ENCODE measurements at regions not wholly inside any gene's neighbourhood (a gene's known extent, or its start where the extent isn't known, plus 50 kb on each side); places are given as distances from the start of the nearest gene placed in this dataset.
A peak's percentile ranks its signal among the peaks of the same experiment; 100 is the strongest.

- ATAC-seq (no peak), DNase-seq (no peak)
These were observed 51.2 kb upstream of the ROCK1 start for GRCh38 chr18:21162786-21163185.

- ATAC-seq (no peak), DNase-seq (no peak)
These were observed 52.3 kb upstream of the ROCK1 start for GRCh38 chr18:21163647-21164547.

- no peak for DNase-seq
- no peak for ATAC-seq
These were observed 53.0 kb upstream of the ROCK1 start for GRCh38 chr18:21164548-21165095.

DNA sequence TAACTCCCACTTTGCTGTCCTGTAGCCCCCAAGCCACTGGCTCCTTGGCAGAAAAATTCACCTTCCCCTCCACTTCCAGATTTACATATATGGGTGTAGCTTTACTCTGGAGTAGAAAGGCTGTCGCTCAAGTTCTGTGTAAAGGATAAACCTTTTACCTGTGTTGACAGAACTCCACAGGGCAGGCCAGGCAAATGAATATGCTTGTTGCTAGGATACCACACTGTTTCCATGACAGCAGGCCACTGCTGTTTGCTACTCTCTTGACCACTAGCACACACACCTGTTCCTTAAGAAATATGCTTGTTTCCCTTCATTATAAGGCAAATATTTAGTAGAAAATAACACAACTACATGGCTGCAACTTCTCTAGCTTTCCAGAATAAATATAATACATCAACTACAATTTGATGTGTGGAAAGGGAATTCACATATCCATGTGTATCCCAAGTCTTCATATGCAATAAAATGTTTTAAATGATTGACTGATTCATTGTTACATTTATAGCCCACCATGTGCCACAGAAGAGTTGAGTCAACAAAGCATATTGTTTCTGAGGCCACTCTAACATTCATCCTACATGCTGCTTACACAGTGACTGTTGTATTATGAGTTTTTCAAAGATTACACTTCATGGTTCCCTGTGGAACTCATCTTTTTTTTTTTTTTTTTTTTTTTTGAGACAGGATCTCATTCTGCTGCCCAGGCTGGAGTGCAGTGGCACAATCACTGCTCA is 56.2 kb upstream of the ROCK1 start:
- DNase-seq (no peak), ATAC-seq (no peak)

- DNase-seq (no peak), ATAC-seq (no peak)
These were observed 57.3 kb upstream of the ROCK1 start for GRCh38 chr18:21168880-21169279.

GRCh38 chr18:21177822-21178221 is 64.2 kb upstream of the GREB1L start:
- no peak for ATAC-seq

DNA sequence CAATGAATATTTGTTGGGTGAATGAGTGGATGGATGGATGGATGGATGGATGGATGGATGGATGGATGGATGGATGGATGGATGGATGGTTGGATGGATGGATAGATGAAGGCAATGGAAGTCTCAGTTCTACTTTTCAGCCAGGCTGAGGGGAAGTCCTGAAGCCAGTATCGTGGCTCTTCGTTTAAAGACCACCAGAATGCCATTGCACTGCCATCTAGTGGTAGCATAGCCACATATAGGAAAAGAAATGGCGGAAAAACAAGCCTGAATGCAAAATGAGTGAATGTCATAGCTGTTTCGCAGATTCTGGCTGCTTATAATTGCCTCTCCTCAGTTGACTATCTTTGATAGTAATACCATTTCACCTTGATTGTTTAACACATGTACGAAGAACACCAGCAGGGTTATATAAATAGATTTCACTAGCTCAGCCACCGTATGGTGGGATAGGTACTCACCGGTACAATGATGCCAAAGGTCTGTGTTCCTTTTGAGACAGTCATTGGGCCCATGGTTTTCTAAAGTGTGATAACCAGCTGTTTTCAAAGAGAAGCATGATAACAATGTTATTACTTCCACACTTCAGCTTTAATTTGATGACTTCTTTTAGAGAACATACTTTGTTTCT is 62.3 kb upstream of the GREB1L start:
- peak; percentile 57 for DNase-seq
- ATAC-seq = peak; percentile 50

More at GRCh38 chr18:21177822-21178221, 64.2 kb upstream of the GREB1L start:
- no peak for DNase-seq

DNA sequence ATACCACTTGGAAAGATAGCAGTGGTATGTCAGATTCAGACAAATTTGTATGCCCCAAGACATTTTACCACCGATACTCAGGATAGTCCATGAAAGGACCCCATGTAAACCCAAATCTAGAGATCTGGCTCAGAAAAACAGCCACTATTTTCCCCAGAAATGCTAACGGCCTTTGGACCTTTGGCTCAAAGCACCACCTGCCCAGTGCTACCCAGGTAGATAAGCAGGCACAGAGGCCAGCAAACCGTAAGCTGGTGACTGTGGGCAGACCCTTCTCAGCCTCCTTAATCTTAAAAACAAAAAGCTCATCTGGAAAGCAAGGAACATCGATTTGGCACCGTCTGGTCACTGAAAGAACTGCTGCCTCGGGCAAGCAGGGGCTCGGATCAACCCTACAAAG is 61.4 kb upstream of the GREB1L start:
- ATAC-seq = no peak

GRCh38 chr18:21181766-21182165 is 60.3 kb upstream of the GREB1L start:
- DNase-seq (no peak), ATAC-seq (no peak)

More for the DNA sequence above, 61.4 kb upstream of the GREB1L start:
- no peak for DNase-seq

DNA sequence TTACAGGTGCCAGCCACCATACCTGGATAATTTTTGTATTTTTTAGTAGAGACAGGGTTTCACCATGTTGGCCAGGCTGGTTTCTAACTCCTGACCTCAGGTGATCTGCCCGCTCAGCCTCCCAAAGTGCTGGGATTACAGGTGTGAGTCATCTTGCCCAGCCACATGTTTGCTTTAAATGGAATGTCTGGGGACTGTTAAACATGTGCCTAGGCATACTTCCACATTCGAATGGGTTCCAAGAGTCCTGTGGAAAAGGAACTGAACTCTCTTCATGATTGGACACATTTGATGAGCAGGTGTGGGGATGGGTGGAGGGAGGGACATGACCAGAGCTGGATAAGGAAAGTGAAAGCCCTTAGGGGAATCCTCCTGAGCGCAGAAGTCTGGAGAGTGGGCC is 58.4 kb upstream of the GREB1L start:
- no peak for ATAC-seq
- no peak for DNase-seq

- DNase-seq (no peak), ATAC-seq (no peak)
These were observed 57.5 kb upstream of the GREB1L start for GRCh38 chr18:21184396-21184996.

GRCh38 chr18:21187886-21188285 is 54.1 kb upstream of the GREB1L start:
- ATAC-seq = no peak

DNA sequence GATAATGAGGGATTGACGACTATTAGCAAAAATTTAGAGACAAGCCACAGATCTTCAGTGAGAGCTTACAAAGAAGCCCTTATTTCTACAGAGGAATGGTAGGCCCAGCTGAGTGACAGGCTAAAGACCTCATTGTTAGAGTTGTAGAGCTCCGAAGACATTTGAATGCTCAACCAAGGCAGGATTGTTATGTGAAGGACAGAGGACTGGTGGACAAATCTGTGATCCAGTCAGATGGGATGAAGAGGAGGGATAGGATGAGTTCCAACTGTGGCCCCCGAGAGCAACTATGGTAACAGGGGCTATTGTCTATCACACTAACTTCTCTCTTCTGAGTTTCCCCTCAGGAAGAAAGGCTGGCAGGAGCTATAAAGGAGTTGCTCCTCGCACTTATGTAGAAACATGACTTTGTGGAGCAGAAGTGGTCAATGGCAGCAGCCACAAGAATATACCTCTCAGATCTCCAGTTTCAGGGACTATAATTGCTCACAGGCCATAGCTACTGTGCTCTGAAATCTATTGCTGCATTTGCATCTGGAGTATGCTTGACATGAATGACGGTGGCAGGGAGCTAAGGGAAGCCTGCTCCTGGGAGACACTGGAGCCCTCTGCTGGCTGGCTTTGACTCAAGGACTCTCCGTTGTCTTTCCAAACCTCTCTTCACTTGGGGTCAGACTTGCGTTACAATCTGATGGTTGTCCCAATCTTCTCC is 50.3 kb upstream of the GREB1L start:
- peak; percentile 24 for DNase-seq
- no peak for ATAC-seq

More at GRCh38 chr18:21187886-21188285, 54.1 kb upstream of the GREB1L start:
- DNase-seq = no peak

Measured in stimulated activated naive CD8-positive, alpha-beta T cell treated with anti-CD3 and anti-CD28 coated beads, Interleukin-15, Interleukin-2, amounts not matched to agents 100 U/mL and 50 U/mL, for 24 hours (primary cell).